ENCODE measurements at regions not wholly inside any gene's neighbourhood (a gene's known extent, or its start where the extent isn't known, plus 50 kb on each side); places are given as distances from the start of the nearest gene placed in this dataset.
"Not testable (repeated sequence)": the region's sequence is repeated elsewhere in the genome, so short reads cannot be mapped to it uniquely, and the experiment has no call there.

DNA sequence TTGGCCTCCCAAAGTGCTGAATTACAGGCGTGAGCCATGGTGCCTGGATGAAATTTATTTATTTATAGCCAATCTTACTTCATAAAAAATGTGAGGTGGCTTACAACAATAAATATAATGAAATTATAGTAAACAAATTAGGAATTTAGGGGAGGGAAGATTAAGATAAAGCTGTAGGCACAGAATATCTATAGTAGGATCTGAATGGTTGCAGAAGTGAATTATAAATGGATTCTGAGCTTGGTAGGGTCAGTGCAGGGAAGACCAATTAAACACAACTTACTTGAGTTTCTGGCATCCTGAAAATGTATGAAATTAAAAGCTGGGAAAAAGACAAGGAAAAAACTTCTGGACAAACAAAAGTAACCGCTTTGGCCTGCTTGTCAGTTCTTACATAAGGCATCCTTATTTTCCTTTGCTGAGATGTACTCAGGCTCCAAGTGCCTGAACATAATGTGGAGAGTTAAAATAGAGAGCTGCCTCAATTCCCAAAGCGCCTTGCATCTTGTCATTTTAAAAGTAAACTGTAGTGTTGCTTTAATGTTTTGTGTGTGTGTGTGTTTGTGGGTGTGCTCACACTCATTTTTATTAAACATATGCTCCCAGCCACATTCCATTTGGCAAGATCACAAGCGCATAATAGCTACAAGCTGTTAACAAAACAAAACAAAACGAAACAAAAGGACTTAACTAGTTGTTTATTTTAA lies 247.3 kb downstream of the S1PR1 start:
- no peak for DNase-seq (ENCODE audit: low spot score)

DNA sequence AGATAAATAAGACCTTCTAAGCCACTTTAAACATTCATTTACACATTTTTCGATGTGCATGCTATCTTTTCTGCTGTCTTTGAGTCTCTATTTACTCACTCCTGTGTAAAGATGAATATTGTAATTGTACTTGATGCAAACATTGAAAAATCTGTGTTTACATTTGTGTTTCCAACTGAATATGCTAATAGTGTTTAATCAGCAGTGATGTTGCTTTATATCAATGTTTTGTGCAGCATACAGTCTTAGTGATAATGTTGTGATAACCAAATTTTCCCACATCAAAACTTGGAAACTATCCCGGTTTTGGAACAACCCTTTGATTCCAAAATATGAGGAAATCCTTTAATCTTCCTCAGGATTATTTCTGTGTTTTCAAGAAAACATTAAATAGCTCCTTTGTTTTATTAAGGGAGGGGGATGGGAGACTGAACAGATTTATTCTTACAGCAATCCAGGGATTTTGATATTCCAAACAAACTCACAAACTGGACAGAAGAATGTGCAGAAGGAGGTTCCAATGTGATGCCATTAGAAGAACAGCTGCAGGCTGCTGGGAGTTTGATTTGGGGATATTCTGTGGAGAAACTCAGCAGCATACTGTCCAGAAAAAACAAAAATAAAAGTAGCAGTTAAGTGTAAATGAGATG lies 248.0 kb downstream of the S1PR1 start:
- no peak for DNase-seq (ENCODE audit: low spot score)

DNA sequence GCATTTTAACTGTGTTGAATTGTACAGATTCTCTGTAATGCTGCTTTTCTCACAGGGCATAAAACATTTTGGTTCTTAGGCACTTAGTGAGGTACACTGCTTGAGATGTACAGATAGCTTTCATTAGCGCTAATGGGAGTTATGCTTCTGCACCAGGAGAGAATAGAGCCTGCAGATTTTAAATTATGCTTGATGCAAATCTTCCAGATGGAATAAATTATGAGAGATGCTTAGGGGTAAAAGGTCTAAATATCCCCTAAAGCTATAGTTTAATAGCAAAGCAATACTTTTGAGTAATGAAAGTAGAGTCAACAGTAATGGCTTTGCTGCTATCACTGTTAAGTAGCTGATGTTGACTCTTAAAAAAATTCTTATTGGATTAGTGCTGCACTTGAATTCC lies 248.9 kb downstream of the S1PR1 start:
- no peak for DNase-seq (ENCODE audit: low spot score)

DNA sequence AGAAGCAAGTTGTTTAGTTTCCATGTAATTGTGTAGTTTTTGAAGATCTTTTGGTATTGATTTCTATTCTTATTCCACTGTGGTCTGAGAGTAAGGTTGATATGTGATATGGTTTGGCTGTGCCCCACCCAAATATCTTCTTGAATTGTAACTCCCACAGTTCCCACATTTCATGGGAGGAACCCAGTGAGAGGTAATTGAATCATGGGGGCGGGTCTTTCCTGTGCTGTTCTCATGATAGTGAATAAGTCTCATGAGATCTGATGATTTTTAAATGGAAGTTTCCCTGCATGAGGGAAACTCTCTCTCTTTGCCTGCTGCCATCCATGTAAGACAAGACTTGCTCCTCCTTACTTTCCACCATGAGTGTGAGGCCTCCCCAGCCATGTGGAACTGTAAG lies 255.3 kb downstream of the S1PR1 start:
- DNase-seq (ENCODE audit: low spot score): not testable (repeated sequence)

DNA sequence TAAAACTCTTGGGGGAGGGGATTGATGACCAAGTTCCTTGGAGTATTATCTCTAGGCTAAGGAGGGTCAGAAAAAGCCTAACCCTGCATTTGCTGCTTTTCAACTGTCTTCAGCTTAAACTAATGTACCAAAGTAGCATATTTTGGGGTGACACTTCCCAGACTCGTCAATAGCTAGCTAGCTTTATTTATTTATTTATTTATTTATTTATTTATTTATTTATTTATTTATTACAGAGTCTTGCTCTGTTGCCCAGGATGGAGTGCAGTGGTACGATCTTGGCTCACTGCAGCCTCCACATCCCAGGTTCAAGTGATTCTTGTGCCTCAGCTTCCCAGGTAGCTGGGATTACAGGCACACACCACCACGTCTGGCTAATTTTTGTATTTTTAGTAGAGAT lies 257.1 kb downstream of the S1PR1 start:
- DNase-seq (ENCODE audit: low spot score): not testable (repeated sequence)

DNA sequence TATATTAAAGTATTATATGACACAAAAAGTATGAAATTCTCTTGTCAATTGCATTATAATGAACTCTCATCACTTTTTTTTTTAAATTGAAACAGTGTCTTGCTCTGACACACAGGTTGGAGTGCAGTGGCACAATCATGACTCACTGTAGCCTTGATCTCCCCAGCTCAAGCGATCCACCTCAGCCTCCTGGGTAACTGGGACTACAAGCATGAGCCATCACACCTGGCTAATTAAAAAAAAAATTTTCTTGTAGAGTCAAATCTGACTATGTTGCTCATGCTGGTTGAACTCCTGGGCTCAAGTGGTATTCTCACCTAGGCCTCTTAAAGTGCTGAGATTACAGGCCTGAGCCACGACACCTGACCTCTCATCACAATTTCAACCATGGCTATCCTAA lies 259.3 kb downstream of the S1PR1 start:
- no peak for DNase-seq (ENCODE audit: low spot score)

DNA sequence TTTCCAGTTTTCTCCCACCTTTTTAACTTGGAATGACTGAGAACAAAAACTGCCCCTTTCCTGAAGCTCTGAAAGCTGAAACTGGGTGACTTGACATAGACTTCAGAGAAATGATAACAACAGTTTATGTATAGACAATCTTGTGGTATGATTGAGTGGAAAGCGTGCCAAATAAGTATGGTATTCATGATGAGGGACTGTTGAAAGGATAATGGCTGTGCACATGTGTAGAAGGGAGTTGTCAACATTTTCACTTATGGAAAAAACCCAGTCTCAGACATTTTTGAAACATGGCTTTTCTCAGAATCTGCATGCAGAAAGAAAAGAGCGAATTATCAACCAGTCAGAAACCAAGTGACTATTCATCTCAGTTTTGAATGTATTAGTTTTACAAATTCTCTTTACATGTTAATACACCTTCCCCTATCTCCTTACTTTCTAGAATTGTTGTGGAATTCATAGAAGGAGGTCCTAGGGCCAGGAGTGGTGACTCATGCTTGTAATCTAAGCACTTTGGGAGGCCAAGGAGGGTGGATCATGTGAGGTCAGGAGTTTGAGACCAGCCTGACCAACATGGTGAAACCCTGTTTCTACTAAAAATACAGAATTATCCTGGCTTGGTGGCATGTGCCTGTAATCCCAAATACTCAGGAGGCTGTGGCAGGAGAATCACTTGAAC lies 261.2 kb downstream of the S1PR1 start:
- no peak for DNase-seq (ENCODE audit: low spot score)

DNA sequence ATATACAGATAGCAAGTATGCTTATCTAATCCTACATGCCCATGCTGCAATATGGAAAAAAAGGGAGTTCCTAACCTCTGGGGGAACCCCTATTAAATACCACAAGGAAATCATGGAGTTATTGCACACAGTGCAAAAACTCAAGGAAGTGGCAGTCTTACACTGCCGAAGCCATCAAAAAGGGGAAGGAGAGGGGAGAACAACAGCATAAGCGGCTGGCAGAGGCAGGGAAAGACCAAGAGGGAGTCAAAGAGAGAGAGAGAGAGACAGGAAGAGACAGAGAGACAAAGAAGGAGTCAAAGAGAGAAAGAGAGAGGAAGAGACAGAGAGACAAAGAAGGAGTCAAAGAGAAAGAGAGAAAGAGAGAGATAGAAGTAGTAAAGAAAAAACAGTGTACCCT lies 267.3 kb downstream of the S1PR1 start:
- not testable (repeated sequence) for DNase-seq (ENCODE audit: low spot score)

DNA sequence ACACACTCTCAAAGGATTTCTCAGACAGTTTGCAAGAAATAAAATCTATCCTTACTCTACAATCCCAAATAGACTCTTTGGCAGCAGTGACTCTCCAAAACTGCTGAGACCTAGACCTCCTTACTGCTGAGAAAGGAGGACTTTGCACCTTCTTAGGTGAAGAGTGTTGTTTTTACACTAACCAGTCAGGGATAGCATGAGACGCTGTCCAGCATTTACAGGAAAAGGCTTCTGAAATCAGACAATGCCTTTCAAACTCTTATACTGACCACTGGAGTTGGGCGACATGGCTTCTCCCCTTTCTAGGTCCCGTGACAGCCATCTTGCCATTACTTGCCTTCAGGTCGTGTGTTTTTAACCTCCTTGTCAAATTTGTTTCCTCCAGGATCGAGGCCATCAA lies 268.4 kb downstream of the S1PR1 start:
- not testable (repeated sequence) for DNase-seq (ENCODE audit: low spot score)

DNA sequence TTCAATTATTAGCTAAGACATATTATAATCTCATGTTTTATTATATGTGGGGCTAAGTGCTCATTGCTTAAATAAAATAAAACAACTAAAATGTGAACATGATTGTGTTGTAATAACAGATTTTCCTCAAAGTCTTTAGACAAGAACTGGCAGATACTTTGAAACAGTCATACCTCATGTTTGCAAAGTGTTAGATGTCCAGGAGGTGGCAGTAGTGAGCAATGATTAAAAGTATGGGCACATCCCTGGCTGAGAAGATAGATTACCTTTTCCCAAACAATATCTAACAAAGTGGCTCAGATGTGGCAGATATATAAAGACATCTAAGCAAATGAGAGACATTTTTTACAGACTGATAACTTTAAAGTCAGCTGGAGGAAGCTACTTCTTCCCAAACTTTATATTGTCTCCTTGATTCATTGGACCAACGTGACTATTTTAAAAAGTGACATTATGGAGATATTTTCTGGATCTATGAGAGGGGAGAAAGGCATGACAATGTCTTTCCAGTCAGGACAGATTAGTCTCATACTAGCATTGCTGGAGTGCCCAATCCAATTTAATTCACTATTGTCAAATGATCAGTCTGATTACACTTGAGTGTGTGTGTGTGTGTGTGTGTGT lies 269.8 kb downstream of the S1PR1 start:
- DNase-seq (ENCODE audit: low spot score): peak; percentile 56

DNA sequence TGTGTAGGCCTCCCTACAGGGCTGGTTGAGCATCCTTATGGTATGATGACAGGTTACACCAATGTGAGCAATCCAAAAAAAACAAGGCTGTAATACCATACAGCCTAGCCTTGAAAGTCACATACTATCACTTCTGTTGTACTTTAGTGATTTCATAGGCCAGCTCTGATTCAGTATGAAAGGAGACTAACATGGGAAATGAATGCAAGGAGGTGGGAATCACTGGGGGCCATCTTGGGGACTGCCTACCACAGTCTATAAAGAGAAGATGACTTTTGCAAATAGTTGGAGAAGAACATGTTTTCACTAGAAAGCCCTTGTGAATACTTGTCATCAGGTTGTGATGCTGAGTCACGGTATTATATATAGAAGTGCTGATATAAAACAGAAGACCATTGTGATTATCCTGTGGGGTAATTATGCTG lies 270.7 kb downstream of the S1PR1 start:
- no peak for DNase-seq (ENCODE audit: low spot score)

DNA sequence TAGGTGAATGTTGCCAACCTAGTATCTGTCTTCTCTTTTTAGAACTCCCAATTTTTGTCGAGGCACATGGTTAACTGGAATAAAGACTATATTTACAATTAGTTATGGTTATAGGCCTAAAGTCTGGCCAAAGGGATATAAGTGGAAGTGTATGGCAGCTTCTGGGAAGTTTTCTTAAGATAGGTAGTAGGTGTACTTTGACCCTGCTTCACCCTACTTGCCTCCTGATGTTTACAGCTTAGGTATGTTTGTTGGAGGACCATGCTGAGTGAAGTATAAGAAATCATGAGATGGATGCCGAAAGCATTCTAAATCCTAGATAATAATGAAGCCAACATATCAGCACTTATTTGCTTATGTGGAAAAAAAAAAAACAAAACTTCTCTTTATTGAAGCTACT lies 272.1 kb downstream of the S1PR1 start:
- DNase-seq (ENCODE audit: low spot score): no peak

DNA sequence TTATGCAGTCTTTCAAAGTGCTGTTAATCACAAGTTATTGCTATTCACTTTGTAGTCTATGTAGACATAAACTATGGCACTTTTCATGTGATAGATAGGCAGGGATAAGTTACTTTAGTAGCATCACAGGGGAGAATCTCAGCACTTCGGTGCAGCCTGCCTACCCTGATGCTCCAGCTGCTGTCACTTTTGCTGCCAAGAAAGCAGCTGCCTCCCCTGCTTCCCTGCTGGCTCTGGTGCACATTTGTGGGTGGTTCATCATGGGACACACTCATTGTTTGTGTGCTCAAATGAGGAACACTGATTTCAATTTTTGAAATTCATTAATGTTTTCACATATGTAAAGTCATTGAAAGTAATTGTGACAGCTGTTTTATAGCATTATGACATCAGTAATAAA lies 272.6 kb downstream of the S1PR1 start:
- DNase-seq (ENCODE audit: low spot score): no peak

DNA sequence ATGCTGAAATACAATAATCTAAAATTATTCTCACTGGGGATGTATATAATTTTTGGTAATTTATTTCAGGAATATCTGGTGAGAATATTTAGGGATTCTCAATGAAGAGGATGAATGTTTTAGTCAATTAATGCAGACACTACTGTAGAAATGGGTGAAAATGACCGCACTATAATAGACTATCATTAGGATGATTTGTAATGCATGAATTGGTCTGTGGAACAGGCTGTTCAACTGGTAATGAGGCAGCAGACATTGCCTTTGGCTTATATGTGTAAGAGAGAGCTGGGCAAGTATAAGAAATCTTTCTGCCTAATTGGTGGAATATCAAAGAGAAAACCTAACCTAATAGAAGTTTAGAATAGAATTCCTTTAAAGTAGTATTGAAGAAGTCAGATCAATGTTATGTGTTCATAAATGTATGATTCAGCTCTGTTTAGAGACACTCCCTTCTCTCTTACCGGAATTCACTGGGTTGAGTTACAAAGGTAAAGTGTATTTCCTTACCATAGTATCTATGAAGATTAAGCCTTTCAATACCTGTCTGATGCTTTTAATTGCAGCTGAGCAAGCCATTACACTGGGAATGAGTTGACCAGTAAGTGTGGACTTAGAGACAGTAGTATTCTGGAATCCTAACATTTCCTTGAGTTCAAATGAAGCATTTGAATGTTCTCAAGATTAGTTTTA lies 274.5 kb downstream of the S1PR1 start:
- DNase-seq (ENCODE audit: low spot score): no peak

DNA sequence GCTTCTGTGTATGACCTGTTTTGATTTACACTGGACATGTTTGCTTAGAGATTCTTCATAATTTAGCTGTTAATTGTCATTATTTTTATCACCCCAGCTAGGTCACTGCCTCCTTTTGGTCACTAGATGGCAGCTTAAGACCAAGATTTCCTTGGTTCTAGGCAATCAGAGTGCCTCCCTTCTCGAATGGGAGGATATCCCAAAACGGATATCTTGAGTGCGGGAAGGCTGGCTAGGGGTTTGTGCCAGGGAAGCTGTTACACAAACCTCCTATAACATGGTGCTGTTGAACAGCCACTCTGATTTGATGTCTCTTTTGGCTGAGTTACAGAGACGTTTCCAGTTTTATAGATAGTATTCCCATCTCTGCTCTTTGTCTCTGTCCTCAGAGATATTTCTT lies 283.5 kb downstream of the S1PR1 start:
- DNase-seq (ENCODE audit: low spot score): peak; percentile 44

DNA sequence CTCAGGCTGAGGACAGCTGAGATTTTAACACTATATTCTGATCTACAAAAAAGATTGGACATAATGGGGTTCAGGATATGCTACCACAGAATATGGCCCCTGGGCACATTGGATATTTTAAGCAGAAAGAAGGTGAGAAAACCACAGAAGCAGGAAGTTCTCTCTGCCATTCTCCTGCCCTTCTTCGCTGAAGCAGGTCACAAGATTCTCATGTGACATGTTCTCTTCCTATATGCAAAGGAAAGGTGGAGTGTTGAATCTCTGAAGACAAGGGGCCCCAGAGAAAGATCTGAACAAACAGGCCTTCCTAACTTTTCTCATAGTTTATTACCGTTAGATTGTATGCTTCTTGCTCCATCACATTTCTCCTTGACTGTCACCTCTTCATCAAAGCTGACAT lies 285.7 kb downstream of the S1PR1 start:
- DNase-seq (ENCODE audit: low spot score): no peak

DNA sequence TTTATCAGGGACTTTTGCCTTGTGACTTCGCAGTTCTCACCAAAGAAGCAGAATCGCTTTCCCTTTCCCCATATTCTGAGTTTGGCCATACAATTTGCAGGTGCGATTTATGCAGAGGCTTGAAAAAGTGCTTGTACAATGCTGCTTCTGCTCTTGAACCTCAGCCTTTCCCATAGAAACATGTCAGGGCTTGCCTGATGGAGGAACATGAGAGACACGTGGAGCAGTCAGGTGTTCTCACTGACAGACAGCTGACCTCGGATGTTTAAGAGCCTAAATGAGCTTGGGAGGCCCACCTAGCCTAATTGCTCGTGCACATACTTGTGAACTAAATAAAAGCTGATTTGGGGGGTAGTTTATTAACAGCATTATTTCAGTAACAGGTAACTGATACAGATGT lies 290.0 kb downstream of the S1PR1 start:
- no peak for DNase-seq (ENCODE audit: low spot score)

DNA sequence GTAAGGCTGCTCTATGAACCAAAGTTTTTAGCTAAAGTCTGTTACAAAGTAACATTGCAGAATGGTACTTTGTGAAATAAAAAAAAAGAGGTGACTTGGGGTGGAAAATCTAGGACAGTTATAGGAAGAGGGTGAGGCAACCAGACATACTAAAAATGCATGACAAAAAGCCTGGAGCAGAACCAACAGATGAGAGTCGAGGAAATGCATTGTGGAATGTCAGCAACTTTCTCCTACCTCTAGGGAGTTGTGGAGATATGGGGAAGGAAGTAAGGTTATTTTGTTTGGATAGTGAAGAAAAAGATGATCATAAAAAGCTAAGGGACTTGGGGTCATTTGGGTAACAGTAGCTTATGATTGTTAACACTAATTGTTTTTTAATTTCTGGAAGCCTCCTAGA lies 295.6 kb downstream of the S1PR1 start:
- no peak for DNase-seq (ENCODE audit: low spot score)

DNA sequence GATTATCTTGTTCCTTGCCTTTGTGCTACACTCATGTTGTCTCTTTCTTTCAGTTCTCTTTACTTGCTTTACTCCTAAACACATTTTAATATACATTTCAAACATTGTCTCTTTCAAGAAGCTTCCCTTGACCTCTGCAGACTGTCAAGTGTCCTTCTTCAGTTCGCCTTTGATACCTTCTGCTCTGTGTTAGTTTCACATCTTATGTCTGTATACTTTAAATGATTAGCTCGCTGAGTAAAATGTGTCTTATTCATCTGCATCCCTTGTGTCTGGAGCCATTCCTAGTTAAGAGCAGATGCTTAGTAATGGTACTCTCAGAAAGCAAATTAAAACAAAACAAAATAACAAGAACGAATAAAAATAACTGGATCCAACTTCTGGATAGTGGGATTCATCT lies 303.3 kb downstream of the S1PR1 start:
- no peak for DNase-seq (ENCODE audit: low spot score)

DNA sequence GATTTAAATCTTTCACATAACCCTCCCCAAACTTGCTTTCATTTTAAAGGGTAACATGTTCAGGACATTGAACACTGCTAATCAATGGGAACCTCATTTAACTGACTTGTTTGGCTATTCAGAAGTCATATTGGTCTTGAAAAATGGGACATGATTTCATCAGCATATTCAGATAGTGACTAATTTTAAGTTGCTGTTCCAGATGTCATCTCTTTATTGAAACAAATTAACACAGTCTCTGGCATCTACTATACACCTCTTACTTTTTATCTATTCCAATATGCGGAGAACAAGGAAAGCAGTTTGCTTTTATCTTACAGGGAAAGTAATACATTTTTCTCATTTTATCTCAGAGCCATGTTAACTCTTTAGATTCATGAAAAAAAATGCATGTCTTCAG lies 310.1 kb downstream of the S1PR1 start:
- DNase-seq (ENCODE audit: low spot score): no peak

DNA sequence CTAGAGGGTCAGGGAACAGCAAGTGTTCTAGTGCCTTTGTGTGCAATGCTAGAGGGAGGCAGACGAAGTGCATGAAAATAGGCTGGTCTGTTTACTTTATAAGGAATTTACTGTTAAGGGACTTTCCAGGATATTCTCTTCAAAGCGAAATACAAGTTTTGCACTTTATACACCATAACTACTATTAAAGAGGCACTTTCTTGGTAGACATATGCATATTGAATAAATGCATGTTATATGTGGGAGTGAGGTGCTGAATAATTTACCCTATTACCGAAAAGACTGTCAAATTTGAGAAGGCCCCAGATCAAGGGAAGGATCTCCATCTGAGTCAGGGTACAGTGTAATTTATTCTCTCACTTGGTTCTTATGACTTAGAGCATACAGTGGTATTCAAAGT lies 310.5 kb downstream of the S1PR1 start:
- DNase-seq (ENCODE audit: low spot score): no peak

DNA sequence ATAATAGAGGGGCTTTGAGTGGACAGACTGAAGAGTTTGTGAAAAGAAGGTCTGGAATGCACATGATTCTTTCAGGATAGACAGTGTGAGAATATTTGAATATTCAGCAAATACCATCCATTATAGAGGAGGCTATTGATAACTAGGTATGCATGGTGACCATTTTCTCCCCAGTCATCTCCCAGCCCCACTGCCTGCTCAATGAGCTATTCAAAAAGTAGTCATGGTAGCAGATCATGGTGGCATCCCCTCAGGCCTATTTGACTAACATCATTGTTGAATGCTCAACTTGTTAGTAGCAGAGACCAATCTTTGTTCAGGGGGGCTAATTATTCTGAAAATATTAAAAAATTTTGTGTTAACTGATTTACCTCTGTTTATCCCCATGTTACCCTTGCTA lies 311.6 kb downstream of the S1PR1 start:
- DNase-seq (ENCODE audit: low spot score): no peak
